ENCODE measurements at regions not wholly inside any gene's neighbourhood (a gene's known extent, or its start where the extent isn't known, plus 50 kb on each side); places are given as distances from the start of the nearest gene placed in this dataset.

- POLR2A ChIA-PET, result no interaction called here
- no peaks in the 10 kb centered on the region for H3K27me3 ChIP-seq (ENCODE audit: control insufficient read depth, insufficient read depth, low read length)
- H3K4me3 ChIP-seq (ENCODE audit: low read depth, low read length), result no peak overlapping the region
- H3K9me3 ChIP-seq (ENCODE audit: control insufficient read depth, insufficient read depth, low read length), result no peaks in the 10 kb centered on the region
- H3K27ac ChIP-seq (ENCODE audit: low read depth, low read length), result no peak overlapping the region
- TF ChIP-seq CTCF (IDR thresholded peaks at IDR 0.05; ENCODE audit: low read depth, low read length), result no peak
- no peak for DNase-seq (ENCODE audit: low read depth, low spot score)
- CTCF ChIA-PET, result no interaction called here
Observed at GRCh38 chr21:15353546-15353945, 288.7 kb upstream of the NRIP1 start.

- H3K9me3 ChIP-seq (ENCODE audit: control insufficient read depth, insufficient read depth, low read length), result no peaks in the 10 kb centered on the region
- no peak overlapping the region for H3K4me3 ChIP-seq (ENCODE audit: low read depth, low read length)
- CTCF ChIA-PET, result no interaction called here
- H3K27me3 ChIP-seq (ENCODE audit: control insufficient read depth, insufficient read depth, low read length), result no peaks in the 10 kb centered on the region
- POLR2A ChIA-PET, result no interaction called here
- no peak for TF ChIP-seq CTCF (IDR thresholded peaks at IDR 0.05; ENCODE audit: low read depth, low read length)
- no peak overlapping the region for H3K27ac ChIP-seq (ENCODE audit: low read depth, low read length)
- no peak for DNase-seq (ENCODE audit: low read depth, low spot score)
Observed at GRCh38 chr21:15354516-15354915, 289.7 kb upstream of the NRIP1 start.

- POLR2A ChIA-PET, result no interaction called here
- CTCF ChIA-PET, result no interaction called here
- no peak for DNase-seq (ENCODE audit: low read depth, low spot score)
Observed at GRCh38 chr21:15355066-15355465, 290.3 kb upstream of the NRIP1 start.

GRCh38 chr21:15359251-15359650 lies 294.5 kb upstream of the NRIP1 start:
- CTCF ChIA-PET, result no interaction called here
- no peaks in the 10 kb centered on the region for H3K27me3 ChIP-seq (ENCODE audit: control insufficient read depth, insufficient read depth, low read length)
- no peak for TF ChIP-seq CTCF (IDR thresholded peaks at IDR 0.05; ENCODE audit: low read depth, low read length)
- no peak for DNase-seq (ENCODE audit: low read depth, low spot score)
- POLR2A ChIA-PET, result no interaction called here
- no peaks in the 10 kb centered on the region for H3K9me3 ChIP-seq (ENCODE audit: control insufficient read depth, insufficient read depth, low read length)
- H3K4me3 ChIP-seq (ENCODE audit: low read depth, low read length), result no peak overlapping the region
- H3K27ac ChIP-seq (ENCODE audit: low read depth, low read length), result no peak overlapping the region

More at GRCh38 chr21:15355066-15355465, 290.3 kb upstream of the NRIP1 start:
- Histone ChIP-seq H3K27ac (ENCODE audit: low read depth, low read length) (no peak overlapping the region), H3K27me3 (ENCODE audit: control insufficient read depth, insufficient read depth, low read length) (no peaks in the 10 kb centered on the region), H3K9me3 (ENCODE audit: control insufficient read depth, insufficient read depth, low read length) (no peaks in the 10 kb centered on the region), H3K4me3 (ENCODE audit: low read depth, low read length) (no peak overlapping the region)
- no peak for TF ChIP-seq CTCF (IDR thresholded peaks at IDR 0.05; ENCODE audit: low read depth, low read length)

GRCh38 chr21:15362458-15362857 lies 297.7 kb upstream of the NRIP1 start:
- ChIA-PET POLR2A (no interaction called here), CTCF (no interaction called here)
- no peaks in the 10 kb centered on the region for H3K27me3 ChIP-seq (ENCODE audit: control insufficient read depth, insufficient read depth, low read length)
- TF ChIP-seq CTCF (IDR thresholded peaks at IDR 0.05; ENCODE audit: low read depth, low read length), result no peak
- H3K4me3 ChIP-seq (ENCODE audit: low read depth, low read length), result no peak overlapping the region
- no peaks in the 10 kb centered on the region; the same call in 1 of the 2 replicates for H3K9me3 ChIP-seq (ENCODE audit: control insufficient read depth, insufficient read depth, low read length)
- no peak overlapping the region for H3K27ac ChIP-seq (ENCODE audit: low read depth, low read length)
- DNase-seq (ENCODE audit: low read depth, low spot score), result no peak
